MG63 (cell line): ENCODE measurements at regions not wholly inside any gene's neighbourhood (a gene's known extent, or its start where the extent isn't known, plus 50 kb on each side); places are given as distances from the start of the nearest gene placed in this dataset.

Experiments
- DNase-seq: peaks from one replicate; pipeline ENCODE4 v3.0.0-alpha.2; 2020
- H3K27me3 ChIP-seq: fragments of 250-450 bp; sonication (Bioruptor Pico); 2 replicates; pipeline ENCODE4 v1.5.1; 2020; ENCODE audit warnings: mild to moderate bottlenecking, moderate library complexity
- H3K36me3 ChIP-seq: fragments of 250-450 bp; sonication (Bioruptor Pico); 2 replicates; pipeline ENCODE4 v1.5.1; 2020; ENCODE audit warnings: mild to moderate bottlenecking, moderate library complexity
- H3K4me3 ChIP-seq: fragments of 250-450 bp; sonication (Bioruptor Pico); 2 replicates; pipeline ENCODE4 v1.5.1; 2020; ENCODE audit warnings: mild to moderate bottlenecking, moderate library complexity
- H3K9me3 ChIP-seq: fragments of 250-450 bp; sonication (Bioruptor Pico); 2 replicates; pipeline ENCODE4 v1.5.1; 2020; ENCODE audit warnings: mild to moderate bottlenecking, moderate library complexity

DNA sequence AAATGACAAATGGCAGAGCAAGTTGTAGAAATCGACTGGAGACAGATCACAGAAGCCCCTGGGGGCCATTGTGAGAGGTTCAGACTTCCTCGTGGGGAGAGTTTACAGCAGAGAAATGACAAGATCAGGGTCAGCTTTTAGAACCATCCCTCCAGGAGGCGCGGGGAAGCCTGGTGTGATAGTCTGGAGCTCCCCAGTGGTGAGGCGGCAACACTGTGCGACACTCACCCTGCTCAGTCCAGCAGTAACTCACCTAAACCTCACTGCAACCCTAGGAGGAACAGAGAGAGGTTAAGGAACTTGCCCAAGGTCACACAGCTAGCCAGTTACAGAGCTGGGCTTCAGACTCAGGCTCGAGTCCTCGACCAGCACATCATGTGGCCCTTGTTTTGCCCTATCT is 123.4 kb upstream of the IRX3 start:
- H3K27me3 ChIP-seq: no peaks in the 10 kb centered on the region
- H3K36me3 ChIP-seq: no peaks in the 10 kb centered on the region
- DNase-seq: no peak
- no peaks in the 10 kb centered on the region for H3K9me3 ChIP-seq
- H3K4me3 ChIP-seq: no peak overlapping the region

DNA sequence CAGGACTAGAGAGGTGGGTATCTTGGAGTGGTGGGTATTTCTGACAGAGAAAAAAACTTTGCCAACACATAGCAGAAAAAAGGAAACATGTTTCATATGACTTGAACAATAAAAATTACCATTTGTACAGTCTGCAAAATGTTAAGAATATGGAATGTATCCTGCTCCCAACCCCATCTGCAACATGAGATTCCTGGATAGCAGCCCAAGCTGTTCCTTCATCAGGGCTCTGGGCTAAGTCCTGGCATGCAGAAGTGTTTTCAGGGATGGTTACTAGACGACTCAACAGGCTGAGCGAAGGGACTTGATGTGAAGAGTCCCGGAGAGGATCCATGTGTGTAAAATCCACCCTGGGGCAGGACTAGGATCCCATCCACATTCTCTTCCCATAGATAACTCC is 121.0 kb upstream of the IRX3 start:
- Histone ChIP-seq H3K4me3 (no peak overlapping the region), H3K27me3 (no peaks in the 10 kb centered on the region), H3K36me3 (no peaks in the 10 kb centered on the region), H3K9me3 (no peaks in the 10 kb centered on the region)
- DNase-seq: peak; percentile 75

GRCh38 chr16:54405478-54405877 is 118.9 kb upstream of the IRX3 start:
- no peak overlapping the region for H3K4me3 ChIP-seq
- no peaks in the 10 kb centered on the region for H3K36me3 ChIP-seq
- H3K27me3 ChIP-seq: no peaks in the 10 kb centered on the region
- no peak for DNase-seq
- H3K9me3 ChIP-seq: no peaks in the 10 kb centered on the region

GRCh38 chr16:54403580-54403979 is 117.0 kb upstream of the IRX3 start:
- H3K4me3 ChIP-seq: no peak overlapping the region
- H3K9me3 ChIP-seq: no peaks in the 10 kb centered on the region
- H3K27me3 ChIP-seq: no peaks in the 10 kb centered on the region
- H3K36me3 ChIP-seq: no peaks in the 10 kb centered on the region
- no peak for DNase-seq

GRCh38 chr16:54402873-54403272 is 116.3 kb upstream of the IRX3 start:
- Histone ChIP-seq H3K27me3 (no peaks in the 10 kb centered on the region), H3K4me3 (no peak overlapping the region), H3K36me3 (no peaks in the 10 kb centered on the region), H3K9me3 (no peaks in the 10 kb centered on the region)
- DNase-seq: no peak

- H3K36me3 ChIP-seq: no peaks in the 10 kb centered on the region
- H3K9me3 ChIP-seq: no peaks in the 10 kb centered on the region
- no peaks in the 10 kb centered on the region for H3K27me3 ChIP-seq
- H3K4me3 ChIP-seq: no peak overlapping the region
- DNase-seq: peak; percentile 99
These were observed 115.7 kb upstream of the IRX3 start for GRCh38 chr16:54402270-54402669.

GRCh38 chr16:54400261-54400660 is 113.7 kb upstream of the IRX3 start:
- H3K27me3 ChIP-seq: no peaks in the 10 kb centered on the region
- no peaks in the 10 kb centered on the region for H3K36me3 ChIP-seq
- H3K9me3 ChIP-seq: no peaks in the 10 kb centered on the region
- DNase-seq: no peak
- no peak overlapping the region for H3K4me3 ChIP-seq

DNA sequence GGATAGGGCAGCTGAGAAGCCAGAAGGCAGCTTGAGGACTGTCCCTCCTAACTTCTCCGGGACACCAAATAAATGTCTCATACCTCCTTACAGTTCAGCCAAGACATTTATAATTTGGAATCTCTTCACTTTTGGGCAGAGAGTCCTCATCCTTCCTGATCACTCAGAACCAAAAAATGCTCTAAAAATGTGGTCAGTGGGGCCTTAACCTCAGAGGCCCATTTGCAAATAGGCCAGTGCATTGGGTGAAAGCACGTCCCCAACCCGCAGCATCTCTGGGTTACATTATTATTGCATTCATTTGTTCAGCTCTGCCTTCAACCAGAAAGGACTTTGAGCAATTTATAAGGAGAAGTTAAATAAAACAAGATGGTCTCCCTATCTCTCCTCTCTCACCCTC is 112.4 kb upstream of the IRX3 start:
- DNase-seq: no peak
- Histone ChIP-seq H3K36me3 (no peaks in the 10 kb centered on the region), H3K27me3 (no peaks in the 10 kb centered on the region), H3K9me3 (peaks cover 9% of the 10 kb centered on the region), H3K4me3 (no peak overlapping the region)

DNA sequence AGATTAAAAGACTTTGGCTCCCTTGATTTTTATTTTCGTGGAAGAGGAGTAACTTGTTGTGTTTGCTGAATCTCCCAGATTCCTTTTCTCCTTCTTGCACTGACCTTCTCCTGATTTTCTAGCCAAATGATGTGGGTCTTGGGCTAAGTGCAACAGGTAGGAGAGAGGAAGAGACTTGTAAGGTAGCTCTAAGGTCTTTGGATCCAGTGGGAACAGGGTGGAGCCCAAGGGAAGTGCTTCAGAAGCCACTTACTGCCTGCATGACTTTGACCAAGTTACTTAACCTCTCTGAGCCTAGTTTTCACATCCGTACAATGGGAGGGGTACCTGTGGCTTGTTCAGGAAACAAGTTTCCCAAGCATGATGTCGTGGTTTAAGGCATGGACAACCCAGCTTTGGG is 111.3 kb upstream of the IRX3 start:
- Histone ChIP-seq H3K27me3 (no peaks in the 10 kb centered on the region), H3K36me3 (no peaks in the 10 kb centered on the region), H3K4me3 (no peak overlapping the region), H3K9me3 (peaks cover 11% of the 10 kb centered on the region)
- DNase-seq: no peak

DNA sequence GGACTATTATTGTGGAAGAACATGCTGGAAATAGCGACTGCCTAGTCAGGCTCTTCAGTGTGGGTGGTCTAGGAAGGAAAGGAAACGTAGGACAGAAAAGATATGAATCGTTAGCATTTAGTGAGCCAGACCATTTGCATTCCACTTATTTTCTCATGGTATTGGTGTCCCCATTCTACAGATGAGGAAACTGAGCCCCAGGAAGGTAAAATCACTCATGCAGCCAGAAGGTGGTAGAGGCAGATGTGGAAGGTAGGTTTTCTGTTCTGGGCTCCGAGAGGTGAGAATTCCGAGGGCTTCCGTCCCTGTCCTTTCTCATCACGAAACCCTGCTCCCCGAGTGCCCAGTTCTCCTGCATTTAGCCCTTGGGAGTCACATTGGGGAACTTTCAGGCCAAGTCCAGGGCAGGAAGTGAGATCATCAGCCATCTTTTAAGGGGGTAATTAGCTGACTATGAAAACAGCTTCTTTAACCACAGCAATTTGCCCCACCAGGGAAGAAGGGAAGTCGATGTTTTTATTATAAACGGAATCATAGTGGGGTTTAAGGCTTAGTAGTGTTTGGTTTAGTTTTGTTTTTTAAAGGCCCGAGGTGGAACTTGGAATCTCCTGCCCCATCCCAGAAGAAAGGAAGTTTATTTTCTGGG is 110.7 kb upstream of the IRX3 start:
- Histone ChIP-seq H3K4me3 (no peak overlapping the region), H3K36me3 (no peaks in the 10 kb centered on the region), H3K27me3 (no peaks in the 10 kb centered on the region), H3K9me3 (peaks cover 11% of the 10 kb centered on the region)
- peak; percentile 58 for DNase-seq

DNA sequence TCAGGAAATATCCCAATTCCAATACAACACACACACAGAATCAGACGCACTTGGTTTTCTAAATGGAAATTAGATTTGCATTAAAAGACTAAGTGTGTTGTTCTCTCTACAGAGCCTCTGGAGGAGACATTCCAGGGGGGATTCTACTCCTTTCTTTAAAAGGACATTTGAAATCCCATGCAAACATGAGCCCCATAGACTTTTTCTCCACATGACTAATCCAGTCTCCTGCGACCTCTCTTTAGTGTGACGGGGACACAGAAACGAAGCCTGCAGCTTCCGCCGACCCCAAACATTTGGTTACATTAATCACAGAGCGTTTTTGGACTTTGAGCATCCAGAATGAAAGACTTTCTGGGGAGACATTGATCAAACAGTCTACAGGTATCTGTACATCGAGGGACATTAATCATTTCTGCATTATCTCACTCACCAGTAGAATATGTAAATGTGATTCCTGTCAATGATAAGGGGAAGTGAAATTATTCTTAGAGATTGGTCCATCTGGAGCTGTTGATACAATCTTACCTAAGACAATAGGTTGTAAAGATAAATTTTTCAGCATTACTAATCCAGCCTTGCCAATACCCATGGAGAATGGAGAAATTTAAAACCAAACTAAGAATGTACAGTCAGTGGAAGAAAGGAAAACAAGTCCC is 103.4 kb upstream of the IRX3 start:
- peaks cover 10% of the 10 kb centered on the region for H3K9me3 ChIP-seq
- no peak overlapping the region for H3K4me3 ChIP-seq
- DNase-seq: no peak
- no peaks in the 10 kb centered on the region for H3K36me3 ChIP-seq
- H3K27me3 ChIP-seq: no peaks in the 10 kb centered on the region

DNA sequence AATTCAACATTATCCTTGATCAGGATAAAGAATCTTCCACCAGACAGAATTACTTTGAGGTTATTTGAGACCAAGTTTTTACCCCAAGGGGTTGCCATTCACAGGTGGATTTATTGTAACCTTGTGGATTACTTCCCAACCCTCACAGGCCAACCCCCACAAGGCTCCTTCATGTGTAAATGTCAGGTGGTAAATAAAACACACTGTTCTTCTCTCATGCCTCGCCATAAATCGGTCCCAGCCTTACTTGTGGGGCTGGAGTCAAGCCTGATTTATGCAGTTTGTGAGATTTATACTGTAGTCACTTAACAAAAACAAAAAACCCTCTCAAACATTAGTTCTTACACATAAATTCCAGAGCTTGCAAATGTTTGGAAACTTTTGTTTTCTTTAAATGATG is 98.6 kb upstream of the IRX3 start:
- no peak for DNase-seq
- Histone ChIP-seq H3K36me3 (no peaks in the 10 kb centered on the region), H3K27me3 (no peaks in the 10 kb centered on the region), H3K9me3 (peaks cover 7% of the 10 kb centered on the region), H3K4me3 (no peak overlapping the region)

GRCh38 chr16:54381601-54382313 is 95.2 kb upstream of the IRX3 start:
- peaks cover 23% of the 10 kb centered on the region for H3K9me3 ChIP-seq
- no peak for DNase-seq
- no peaks in the 10 kb centered on the region for H3K27me3 ChIP-seq
- H3K4me3 ChIP-seq: no peak overlapping the region
- H3K36me3 ChIP-seq: no peaks in the 10 kb centered on the region

GRCh38 chr16:54375071-54375470 is 88.5 kb upstream of the IRX3 start:
- Histone ChIP-seq H3K36me3 (no peaks in the 10 kb centered on the region), H3K27me3 (no peaks in the 10 kb centered on the region), H3K9me3 (peaks cover 16% of the 10 kb centered on the region), H3K4me3 (no peak overlapping the region)
- DNase-seq: no peak

DNA sequence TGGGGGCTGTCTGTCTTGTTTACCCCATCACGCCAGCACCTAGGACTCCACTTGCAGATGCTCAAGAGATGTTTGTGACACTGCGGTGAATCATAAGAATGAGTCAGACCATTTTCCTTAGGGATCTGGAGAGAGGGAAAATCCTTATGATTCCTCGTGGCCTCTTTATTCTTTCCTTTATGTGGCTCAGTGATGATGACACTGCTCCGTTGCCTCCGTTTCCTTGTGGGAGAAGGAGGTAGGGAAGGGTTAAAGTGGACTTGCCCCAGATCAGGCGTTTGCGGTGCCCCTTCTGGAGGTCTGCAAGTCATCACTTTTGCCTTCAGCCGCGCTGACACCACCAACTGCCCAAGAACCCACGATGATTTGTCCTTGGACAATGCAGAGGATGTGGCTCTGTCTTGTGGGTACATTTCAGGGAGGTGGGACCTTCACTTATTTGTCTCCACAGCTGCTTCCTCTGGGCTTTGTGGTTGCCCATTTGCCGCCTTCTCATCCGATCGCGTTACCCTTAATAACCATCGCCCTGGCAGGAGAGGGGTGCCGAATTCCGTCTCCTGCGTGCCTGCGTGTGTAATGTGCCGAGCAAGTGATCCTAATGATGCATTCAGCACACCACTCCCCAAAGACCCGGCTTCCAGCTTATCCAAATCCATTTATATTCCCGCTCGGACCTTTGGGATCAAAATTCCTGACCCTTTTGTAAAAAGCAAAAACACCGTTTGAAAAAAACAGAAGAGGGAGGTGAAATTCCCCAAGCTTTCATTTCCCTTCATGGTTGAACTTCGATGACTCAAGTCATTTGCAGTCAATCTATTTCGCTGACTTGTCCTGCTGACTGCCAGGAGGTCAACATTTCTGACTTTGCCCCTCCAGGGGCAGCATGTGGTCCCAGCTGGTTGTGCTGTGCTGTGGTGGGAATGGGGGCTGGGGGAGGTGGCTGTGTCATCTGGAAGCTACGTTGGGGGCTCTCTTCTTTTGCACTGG is 87.2 kb upstream of the IRX3 start:
- H3K4me3 ChIP-seq: peak overlapping the region; percentile 34

DNA sequence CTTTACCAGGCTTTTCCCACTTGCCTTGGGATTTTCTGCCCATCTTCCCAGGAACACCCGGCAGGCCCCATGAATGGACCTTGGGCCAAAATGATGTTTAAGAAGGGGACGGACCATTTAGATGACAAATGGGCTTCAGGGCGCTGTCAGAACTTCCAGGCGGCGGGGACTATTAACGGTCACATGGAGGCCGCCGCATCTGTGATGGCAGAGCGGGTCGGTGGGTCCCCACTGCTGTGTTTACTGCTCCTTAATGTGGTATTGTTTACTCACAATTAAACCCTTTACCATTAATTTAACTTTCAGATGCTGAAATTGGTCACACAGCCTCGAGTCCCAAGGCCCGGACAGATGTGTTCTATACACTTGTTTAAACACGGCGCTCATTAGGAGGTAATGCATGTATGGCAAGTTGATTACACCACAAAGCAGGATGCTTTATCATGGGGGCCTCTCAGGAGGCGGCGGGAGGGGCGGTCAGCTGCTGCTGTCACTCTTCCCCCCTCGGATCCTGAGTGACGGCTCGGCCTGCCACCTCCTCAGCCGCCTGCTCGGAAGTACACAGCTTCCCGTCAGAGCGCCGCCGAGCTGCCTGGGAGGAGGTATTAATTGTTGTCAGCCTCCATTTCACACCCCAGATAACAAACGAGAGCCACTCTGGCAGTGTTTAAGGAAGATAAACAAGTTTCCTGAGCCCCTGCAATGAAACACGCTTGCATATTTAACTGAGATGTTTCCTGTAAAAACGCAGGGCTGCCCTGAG is 83.9 kb upstream of the IRX3 start:
- H3K4me3 ChIP-seq: no peak overlapping the region
- no peak for DNase-seq
- H3K36me3 ChIP-seq: no peaks in the 10 kb centered on the region
- no peaks in the 10 kb centered on the region for H3K9me3 ChIP-seq
- H3K27me3 ChIP-seq: no peaks in the 10 kb centered on the region

More for the DNA sequence above, 87.2 kb upstream of the IRX3 start:
- Histone ChIP-seq H3K36me3 (no peaks in the 10 kb centered on the region), H3K27me3 (no peaks in the 10 kb centered on the region), H3K9me3 (peaks cover 8% of the 10 kb centered on the region)
- peak; percentile 82 for DNase-seq
